Endothelial cell of umbilical vein (primary cell): ENCODE measurements at regions not wholly inside any gene's neighbourhood (a gene's known extent, or its start where the extent isn't known, plus 50 kb on each side); places are given as distances from the start of the nearest gene placed in this dataset.

ENCODE experiments used
- CTCF ChIP-seq, 2 donors: IDR thresholded peaks; 1 replicate in 1 of 2; 2 replicates in 1 of 2; pipeline ENCODE4 v1.5.1; 2011; ENCODE audit warnings: low read length in 2 of 2, mild to moderate bottlenecking in 2 of 2, moderate library complexity in 2 of 2, control low read depth in 1 of 2, inconsistent platforms in 1 of 2, low read depth in 1 of 2; ENCODE audit not compliant: insufficient read depth in 1 of 2; ENCODE audit errors: extremely low read depth in 1 of 2
- EZH2 ChIP-seq: IDR thresholded peaks from 2 replicates; pipeline ENCODE4 v1.6.1; 2012; ENCODE audit warnings: borderline replicate concordance, low read depth, mild to moderate bottlenecking, moderate library complexity, low read length, inconsistent platforms; ENCODE audit not compliant: severe bottlenecking
- FOS ChIP-seq: IDR thresholded peaks from 2 replicates; pipeline ENCODE4 v1.6.1; 2011; ENCODE audit warnings: mild to moderate bottlenecking, low read length, moderate library complexity, borderline replicate concordance; ENCODE audit not compliant: insufficient read depth
- GATA2 ChIP-seq: IDR thresholded peaks from 2 replicates; pipeline ENCODE4 v1.7.0; 2011; ENCODE audit warnings: low read depth, mild to moderate bottlenecking, moderate library complexity, mixed read lengths, low read length; ENCODE audit not compliant: insufficient read length, insufficient read depth
- JUN ChIP-seq: IDR thresholded peaks from 2 replicates; pipeline ENCODE4 v1.6.1; 2011; ENCODE audit warnings: borderline replicate concordance, low read depth; ENCODE audit not compliant: insufficient read length, insufficient read depth
- MAX ChIP-seq: IDR thresholded peaks from 2 replicates; pipeline ENCODE4 v1.6.1; 2011; ENCODE audit not compliant: insufficient read depth, insufficient read length
- MYC ChIP-seq: IDR thresholded peaks from one replicate; pipeline ENCODE4 v1.6.1; 2011; ENCODE audit warnings: mild to moderate bottlenecking, low read depth, low read length
- POLR2A ChIP-seq: IDR thresholded peaks from 2 replicates; pipeline ENCODE4 v1.6.1; 2012; ENCODE audit warnings: low read depth, mild to moderate bottlenecking, control low read depth, low read length
- POLR2AphosphoS5 ChIP-seq: IDR thresholded peaks from 2 replicates; pipeline ENCODE4 v1.6.1; 2012; ENCODE audit warnings: low read depth, mild to moderate bottlenecking, control low read depth, low read length, moderate library complexity; ENCODE audit not compliant: insufficient read depth

- TF ChIP-seq CTCF (IDR thresholded peaks at IDR 0.05; ENCODE audit: extremely low read depth in 1 of 2, insufficient read depth in 1 of 2, low read depth in 1 of 2, low read length in 2 of 2) = no peak
- TF ChIP-seq MYC = no peak
- no peak for TF ChIP-seq POLR2AphosphoS5
- no peak for TF ChIP-seq FOS
- no peak for TF ChIP-seq JUN
- TF ChIP-seq EZH2 = no peak
- TF ChIP-seq POLR2A = no peak
- TF ChIP-seq MAX = no peak
- TF ChIP-seq GATA2 = no peak
These were observed 365.3 kb upstream of the MAP3K7 start for GRCh38 chr6:90952176-90952575.
